Vagina (tissue), 2 donors: ENCODE measurements at regions not wholly inside any gene's neighbourhood (a gene's known extent, or its start where the extent isn't known, plus 50 kb on each side); places are given as distances from the start of the nearest gene placed in this dataset.

Experiments used
- POLR2A ChIP-seq, 2 donors: fragments of 450-650 bp; IDR thresholded peaks; one replicate each; pipeline ENCODE4 v1.6.1; 2017; ENCODE audit warnings: antibody characterized with exemption in 2 of 2, mild to moderate bottlenecking in 2 of 2, moderate library complexity in 2 of 2
- TF ChIP-seq, protein P1 (sequence below), 3 experiments: fragments of 450-650 bp in 2 of 3; fragments of 200-600 bp in 1 of 3; sonication (generic) in 1 of 3; IDR thresholded peaks; one replicate each; pipeline ENCODE4 v1.5.1; 2017 to 2019; ENCODE audit warnings: antibody characterized with exemption in 3 of 3, mild to moderate bottlenecking in 2 of 3, moderate library complexity in 2 of 3

DNA sequence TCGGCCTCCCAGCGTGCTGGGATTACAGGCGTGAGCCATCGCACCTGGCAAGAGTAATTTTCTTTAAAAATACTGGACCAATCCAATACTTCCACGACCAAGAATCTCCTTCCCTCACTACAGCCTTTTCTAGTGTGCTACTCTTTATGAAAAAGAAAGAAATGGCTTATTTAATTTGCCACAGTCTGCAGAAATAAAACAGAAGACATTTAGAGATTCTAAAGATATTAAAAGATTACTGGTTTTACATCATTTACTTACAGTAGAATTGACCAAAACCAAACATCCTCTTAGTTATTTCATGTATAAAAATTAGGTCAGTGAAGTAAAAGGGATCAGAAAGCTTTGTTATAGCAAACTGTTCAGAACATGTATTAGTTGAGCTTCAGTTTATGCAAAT is 679.6 kb downstream of the MAT2B start:
- TF ChIP-seq POLR2A (IDR thresholded peaks at IDR 0.05) = no peak
- TF ChIP-seq, protein P1, sequence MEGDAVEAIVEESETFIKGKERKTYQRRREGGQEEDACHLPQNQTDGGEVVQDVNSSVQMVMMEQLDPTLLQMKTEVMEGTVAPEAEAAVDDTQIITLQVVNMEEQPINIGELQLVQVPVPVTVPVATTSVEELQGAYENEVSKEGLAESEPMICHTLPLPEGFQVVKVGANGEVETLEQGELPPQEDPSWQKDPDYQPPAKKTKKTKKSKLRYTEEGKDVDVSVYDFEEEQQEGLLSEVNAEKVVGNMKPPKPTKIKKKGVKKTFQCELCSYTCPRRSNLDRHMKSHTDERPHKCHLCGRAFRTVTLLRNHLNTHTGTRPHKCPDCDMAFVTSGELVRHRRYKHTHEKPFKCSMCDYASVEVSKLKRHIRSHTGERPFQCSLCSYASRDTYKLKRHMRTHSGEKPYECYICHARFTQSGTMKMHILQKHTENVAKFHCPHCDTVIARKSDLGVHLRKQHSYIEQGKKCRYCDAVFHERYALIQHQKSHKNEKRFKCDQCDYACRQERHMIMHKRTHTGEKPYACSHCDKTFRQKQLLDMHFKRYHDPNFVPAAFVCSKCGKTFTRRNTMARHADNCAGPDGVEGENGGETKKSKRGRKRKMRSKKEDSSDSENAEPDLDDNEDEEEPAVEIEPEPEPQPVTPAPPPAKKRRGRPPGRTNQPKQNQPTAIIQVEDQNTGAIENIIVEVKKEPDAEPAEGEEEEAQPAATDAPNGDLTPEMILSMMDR (IDR thresholded peaks at IDR 0.05) = no peak
